K562 (cell line): ENCODE measurements at regions not wholly inside any gene's neighbourhood (a gene's known extent, or its start where the extent isn't known, plus 50 kb on each side); places are given as distances from the start of the nearest gene placed in this dataset.

Experiments used
- ATAC-seq: fragments of 200-7000 bp; cut with Tn5 transposase; 3 replicates; pipeline ENCODE4 v1.9.1; 2020; ENCODE audit warnings: moderate library complexity
- BruUV-seq: library from RNA; stranded (reverse); fragments of 400-500 nt; replicated peaks from 2 replicates; lab custom pipeline; 2021; lab: Mats Ljungman, UMichigan
- CTCF ChIA-PET: fragments of 300-600 bp; formaldehyde crosslinking; extraction: SDS; loops from one replicate; lab custom pipeline; 2021; ENCODE audit warnings: low intra/inter-chr PET ratio; lab: Yijun Ruan, JAX
- POLR2A ChIA-PET: fragments of 300-600, 350-650 bp; sonication (Branson Sonifier 250); formaldehyde crosslinking; extraction: SDS; loops from one replicate; lab custom pipeline; 2021; ENCODE audit warnings: antibody characterized with exemption, inconsistent platforms; lab: Yijun Ruan, JAX
- DNase-seq, 4 experiments: peaks; one replicate each; pipeline versions ENCODE4 v3.0.0 to v3.0.0-alpha.2; 2011 to 2018; ENCODE audit warnings: low spot score in 3 of 4, mixed read lengths in 3 of 4; ENCODE audit errors: extremely low read depth in 1 of 4
- FAIRE-seq: peaks from 2 replicates; lab custom pipeline; 2011; peaks lifted over from hg19 to GRCh38; lab: Jason Lieb, UNC
- H2AFZ ChIP-seq: 2 replicates; pipeline ENCODE4 v1.6.0; 2011; ENCODE audit warnings: low read depth, low read length, control low read depth, inconsistent platforms
- H3K27ac ChIP-seq: fragments of 200-600 bp; 3 replicates; pipeline ENCODE4 v1.8.0; 2011; ENCODE audit warnings: low read depth, mild to moderate bottlenecking, control low read depth, inconsistent platforms, low read length, moderate library complexity, mixed read lengths; ENCODE audit errors: extremely low read depth
- H3K27me3 ChIP-seq, 2 experiments: fragments of 300-600 bp in 1 of 2; 2 replicates in 1 of 2; 3 replicates in 1 of 2; pipeline versions ENCODE4 v1.6.0 to v1.8.0; 2011; ENCODE audit warnings: inconsistent platforms in 2 of 2, low read length in 2 of 2, mild to moderate bottlenecking in 1 of 2, mixed read lengths in 1 of 2, moderate library complexity in 1 of 2; ENCODE audit not compliant: control insufficient read depth in 2 of 2, insufficient read depth in 2 of 2
- H3K36me3 ChIP-seq: fragments of 300-600 bp; 3 replicates; pipeline ENCODE4 v1.8.0; 2011; ENCODE audit warnings: mild to moderate bottlenecking, low read length, inconsistent platforms; ENCODE audit not compliant: control insufficient read depth, insufficient read depth
- H3K4me1 ChIP-seq, 2 experiments: fragments of 200-600 bp in 1 of 2; replicated peaks in 1 of 2; 2 replicates in 1 of 2; 3 replicates in 1 of 2; pipeline versions ENCODE4 v1.5.1 to v1.8.0; 2011; ENCODE audit warnings: inconsistent platforms in 2 of 2, low read length in 2 of 2, mild to moderate bottlenecking in 1 of 2, mixed read lengths in 1 of 2, moderate library complexity in 1 of 2; ENCODE audit not compliant: control insufficient read depth in 2 of 2, insufficient read depth in 2 of 2
- H3K4me2 ChIP-seq: 2 replicates; pipeline ENCODE4 v1.6.1; 2011; ENCODE audit warnings: low read length, control low read depth, inconsistent platforms, mixed read lengths; ENCODE audit not compliant: insufficient read depth
- H3K4me3 ChIP-seq: fragments of 200-600 bp; sonication (generic), shearing (Covaris generic); 2 replicates; pipeline ENCODE4 v1.5.1; 2016; ENCODE audit warnings: control low read depth, inconsistent platforms
- H3K79me2 ChIP-seq: fragments of 200-600 bp; 3 replicates; pipeline ENCODE4 v1.8.0; 2011; ENCODE audit warnings: low read length, inconsistent platforms; ENCODE audit not compliant: control insufficient read depth, insufficient read depth
- H3K9ac ChIP-seq, 2 experiments: 2 replicates each; pipeline versions ENCODE4 v1.6.0 to v1.6.1; 2011; ENCODE audit warnings: low read depth in 2 of 2, low read length in 2 of 2, control low read depth in 1 of 2, inconsistent platforms in 1 of 2, mild to moderate bottlenecking in 1 of 2, mixed read lengths in 1 of 2; ENCODE audit not compliant: insufficient read depth in 1 of 2
- H3K9me1 ChIP-seq: one replicate; pipeline ENCODE4 v1.6.0; 2011; ENCODE audit warnings: inconsistent platforms, mild to moderate bottlenecking, low read length, moderate library complexity; ENCODE audit not compliant: control insufficient read depth, insufficient read depth
- H3K9me3 ChIP-seq: replicated peaks from 2 replicates; pipeline ENCODE4 v1.5.1; 2011; ENCODE audit warnings: low read depth, low read length, inconsistent platforms; ENCODE audit not compliant: control insufficient read depth, insufficient read depth
- H4K20me1 ChIP-seq: replicated peaks from 2 replicates; pipeline ENCODE4 v1.6.1; 2011; ENCODE audit warnings: low read length, inconsistent platforms, mixed read lengths; ENCODE audit not compliant: control insufficient read depth, insufficient read depth
- DACH1 ChIP-seq: fragments of 450-650 bp; IDR thresholded peaks from 2 replicates; pipeline ENCODE4 v1.6.1; 2018; ENCODE audit not compliant: partially characterized antibody
- DPF2 ChIP-seq: fragments of 450-650 bp; IDR thresholded peaks from 2 replicates; pipeline ENCODE4 v1.6.1; 2016
- GABPA ChIP-seq: fragments of 200-800 bp; sonication (Bioruptor generic); conservative IDR thresholded peaks from 2 replicates; pipeline ENCODE4 v1.6.1; 2016; ENCODE audit warnings: low read depth, missing genetic modification characterization, missing compliant biosample characterization
- ZNF212 ChIP-seq: fragments of 450-650 bp; formaldehyde crosslinking; IDR thresholded peaks from 2 replicates; pipeline ENCODE4 v1.4.0; 2020; ENCODE audit warnings: mild to moderate bottlenecking
- ZNF347 ChIP-seq: fragments of 450-650 bp; formaldehyde crosslinking; IDR thresholded peaks from 2 replicates; pipeline ENCODE4 v1.4.0; 2020; ENCODE audit warnings: low read depth, mild to moderate bottlenecking, moderate library complexity
- ZNF583 ChIP-seq: fragments of 250-450 bp; sonication (Bioruptor Pico); IDR thresholded peaks from 2 replicates; pipeline ENCODE4 v1.4.0; 2020
- WGBS: fragments of 100-300 bp; shearing (Covaris generic); methylation state at CpG from one replicate; pipeline ENCODE4 v1.1.6; 2016; ENCODE audit warnings: low coverage, mixed read lengths; ENCODE audit not compliant: insufficient coverage; ENCODE audit errors: missing lambda C conversion rate; 5-methylcytosine and 5-hydroxymethylcytosine counted together
- in situ Hi-C: fragments of 300-500 bp; cut with MboI; formaldehyde crosslinking; loops from 4 replicates; pipeline ENCODE4 v1.15.0; 2018; ENCODE audit warnings: inconsistent platforms, mixed read lengths
- intact Hi-C: fragments of 100-400 bp; cut with micrococcal nuclease; formaldehyde crosslinking; loops from 2 replicates; pipeline ENCODE4 v1.14.2; 2022
- TF ChIP-seq, protein P1 (sequence below): fragments of 200-800 bp; sonication (Bioruptor generic); IDR thresholded peaks from 2 replicates; pipeline ENCODE4 v1.6.1; 2016; ENCODE audit warnings: missing genetic modification characterization, missing compliant biosample characterization

DNA sequence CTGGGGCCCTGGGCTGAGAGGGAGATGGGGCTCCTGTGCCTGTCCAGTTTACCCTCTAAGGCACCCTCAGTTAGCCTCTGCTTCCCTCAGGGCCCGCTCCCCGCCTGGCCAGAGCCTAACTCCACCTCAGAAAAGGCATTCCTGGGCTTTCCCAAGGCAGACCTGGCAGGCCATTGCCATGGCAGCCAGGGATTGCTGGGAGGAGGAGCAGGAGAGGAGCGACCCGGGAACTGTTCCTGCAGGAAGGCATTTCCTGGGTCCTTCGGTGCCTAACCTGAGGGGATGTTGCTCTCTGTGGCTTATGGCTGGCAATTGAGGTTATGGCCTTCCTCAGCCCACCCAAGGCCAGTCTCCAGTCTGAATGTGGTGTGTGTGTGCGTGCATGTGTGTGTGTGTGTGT, 131.3 kb downstream of the PJA1 start:
- Histone ChIP-seq H3K9me1 (no peaks in the 10 kb centered on the region), H3K27ac (no peak overlapping the region), H3K9me3 (no peaks in the 10 kb centered on the region), H3K9ac (no peak overlapping the region), H3K36me3 (no peaks in the 10 kb centered on the region), H4K20me1 (no peaks in the 10 kb centered on the region), H3K4me3 (no peak overlapping the region), H3K4me2 (no peak overlapping the region), H3K79me2 (no peaks in the 10 kb centered on the region), H2AFZ (no peak overlapping the region), H3K27me3 (peaks cover 0 to 12% of the 10 kb centered on the region in 2 experiments; a peak in 3 of 5 replicates), H3K4me1 (no peaks in the 10 kb centered on the region)
- ChIA-PET CTCF (no interaction called here), POLR2A (no interaction called here)
- DNase-seq = no peak
- intact Hi-C loops = no loop called here
- no peak for ATAC-seq
- TF ChIP-seq ZNF347 (CRISPR knock-in tag) (no peak), ZNF212 (CRISPR knock-in tag) (no peak), DPF2 (no peak), ZNF583 (CRISPR knock-in tag) (no peak), GABPA (tag) (no peak), DACH1 (no peak)
- TF ChIP-seq, protein P1, sequence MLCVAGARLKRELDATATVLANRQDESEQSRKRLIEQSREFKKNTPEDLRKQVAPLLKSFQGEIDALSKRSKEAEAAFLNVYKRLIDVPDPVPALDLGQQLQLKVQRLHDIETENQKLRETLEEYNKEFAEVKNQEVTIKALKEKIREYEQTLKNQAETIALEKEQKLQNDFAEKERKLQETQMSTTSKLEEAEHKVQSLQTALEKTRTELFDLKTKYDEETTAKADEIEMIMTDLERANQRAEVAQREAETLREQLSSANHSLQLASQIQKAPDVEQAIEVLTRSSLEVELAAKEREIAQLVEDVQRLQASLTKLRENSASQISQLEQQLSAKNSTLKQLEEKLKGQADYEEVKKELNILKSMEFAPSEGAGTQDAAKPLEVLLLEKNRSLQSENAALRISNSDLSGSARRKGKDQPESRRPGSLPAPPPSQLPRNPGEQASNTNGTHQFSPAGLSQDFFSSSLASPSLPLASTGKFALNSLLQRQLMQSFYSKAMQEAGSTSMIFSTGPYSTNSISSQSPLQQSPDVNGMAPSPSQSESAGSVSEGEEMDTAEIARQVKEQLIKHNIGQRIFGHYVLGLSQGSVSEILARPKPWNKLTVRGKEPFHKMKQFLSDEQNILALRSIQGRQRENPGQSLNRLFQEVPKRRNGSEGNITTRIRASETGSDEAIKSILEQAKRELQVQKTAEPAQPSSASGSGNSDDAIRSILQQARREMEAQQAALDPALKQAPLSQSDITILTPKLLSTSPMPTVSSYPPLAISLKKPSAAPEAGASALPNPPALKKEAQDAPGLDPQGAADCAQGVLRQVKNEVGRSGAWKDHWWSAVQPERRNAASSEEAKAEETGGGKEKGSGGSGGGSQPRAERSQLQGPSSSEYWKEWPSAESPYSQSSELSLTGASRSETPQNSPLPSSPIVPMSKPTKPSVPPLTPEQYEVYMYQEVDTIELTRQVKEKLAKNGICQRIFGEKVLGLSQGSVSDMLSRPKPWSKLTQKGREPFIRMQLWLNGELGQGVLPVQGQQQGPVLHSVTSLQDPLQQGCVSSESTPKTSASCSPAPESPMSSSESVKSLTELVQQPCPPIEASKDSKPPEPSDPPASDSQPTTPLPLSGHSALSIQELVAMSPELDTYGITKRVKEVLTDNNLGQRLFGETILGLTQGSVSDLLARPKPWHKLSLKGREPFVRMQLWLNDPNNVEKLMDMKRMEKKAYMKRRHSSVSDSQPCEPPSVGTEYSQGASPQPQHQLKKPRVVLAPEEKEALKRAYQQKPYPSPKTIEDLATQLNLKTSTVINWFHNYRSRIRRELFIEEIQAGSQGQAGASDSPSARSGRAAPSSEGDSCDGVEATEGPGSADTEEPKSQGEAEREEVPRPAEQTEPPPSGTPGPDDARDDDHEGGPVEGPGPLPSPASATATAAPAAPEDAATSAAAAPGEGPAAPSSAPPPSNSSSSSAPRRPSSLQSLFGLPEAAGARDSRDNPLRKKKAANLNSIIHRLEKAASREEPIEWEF (CRISPR knock-in tag) = no peak
- no peak for FAIRE-seq
- WGBS = 0% methylated on average over 6 of the region's 6 CpGs
- in situ Hi-C loops = no loop called here
- no TSS peak for BruUV-seq
